Transverse colon (tissue), 4 donors: ENCODE measurements at regions not wholly inside any gene's neighbourhood (a gene's known extent, or its start where the extent isn't known, plus 50 kb on each side); places are given as distances from the start of the nearest gene placed in this dataset.

Experiments
- DNase-seq: peaks from one replicate; pipeline ENCODE4 v3.0.0-alpha.2; 2019
- H3K27ac ChIP-seq, 4 donors: fragments of 200-600 bp; sonication (generic); 2 replicates each; pipeline ENCODE4 v1.5.1; 2016 to 2018; ENCODE audit warnings: inconsistent platforms in 4 of 4
- H3K27me3 ChIP-seq: fragments of 200-600 bp; sonication (generic); 2 replicates; pipeline ENCODE4 v1.5.1; 2017; ENCODE audit warnings: inconsistent platforms
- H3K36me3 ChIP-seq, 4 donors: fragments of 200-600 bp; sonication (generic); 2 replicates each; pipeline ENCODE4 v1.5.1; 2017 to 2019; ENCODE audit warnings: inconsistent platforms in 4 of 4
- H3K4me1 ChIP-seq, 4 donors: fragments of 200-600 bp; sonication (generic); 2 replicates each; pipeline ENCODE4 v1.5.1; 2017 to 2020; ENCODE audit warnings: inconsistent platforms in 4 of 4
- H3K4me3 ChIP-seq, 4 donors: fragments of 200-600 bp; sonication (generic); 1 replicate in 1 of 4; 2 replicates in 3 of 4; pipeline versions ENCODE4 v1.5.1 to v1.6.1; 2017 to 2019; ENCODE audit warnings: inconsistent platforms in 4 of 4
- H3K9me3 ChIP-seq, 2 donors: fragments of 200-600 bp; sonication (generic); 2 replicates each; pipeline ENCODE4 v1.5.1; 2017 to 2019; ENCODE audit warnings: inconsistent platforms in 2 of 2
- EP300 ChIP-seq: sonication (generic); formaldehyde crosslinking; IDR thresholded peaks from one replicate; pipeline ENCODE4 v1.6.1; 2017; ENCODE audit warnings: antibody characterized with exemption, low read depth
- POLR2A ChIP-seq: fragments of 450-650 bp; IDR thresholded peaks from one replicate; pipeline ENCODE4 v1.6.1; 2016; ENCODE audit warnings: antibody characterized with exemption, mild to moderate bottlenecking, moderate library complexity
- POLR2AphosphoS5 ChIP-seq, 3 donors: sonication (generic); formaldehyde crosslinking; IDR thresholded peaks; one replicate each; pipeline ENCODE4 v1.6.1; 2016; ENCODE audit warnings: antibody characterized with exemption in 3 of 3
- WGBS, 2 donors: methylation state at CpG; one replicate each; pipeline ENCODE4 v1.1.5; 2018; ENCODE audit warnings: low coverage in 1 of 2; 5-methylcytosine and 5-hydroxymethylcytosine counted together
- in situ Hi-C, 4 donors: fragments of 200-750 bp; cut with MboI; loops; one replicate each; pipeline versions ENCODE4 v1.15.0 to v1.15.1; 2017; ENCODE audit warnings: low sequenced_read_pairs in 3 of 4, low pct_ligation_motif_present in 1 of 4, low pct_unique_long_range_greater_than_20kb in 1 of 4
- intact Hi-C: fragments of 100-400 bp; cut with DNase I; formaldehyde crosslinking; loops from one replicate; pipeline ENCODE4 v1.15.1; 2023; ENCODE audit warnings: low total_unique reads
- TF ChIP-seq, protein P1 (sequence below), 5 experiments: fragments of 200-600 bp in 3 of 5; fragments of 450-650 bp in 2 of 5; sonication (generic) in 3 of 5; IDR thresholded peaks; 1 replicate in 2 of 5; 2 replicates in 3 of 5; pipeline ENCODE4 v1.5.1; 2016 to 2017; ENCODE audit warnings: antibody characterized with exemption in 5 of 5, inconsistent platforms in 3 of 5, mild to moderate bottlenecking in 2 of 5, moderate library complexity in 1 of 5

DNA sequence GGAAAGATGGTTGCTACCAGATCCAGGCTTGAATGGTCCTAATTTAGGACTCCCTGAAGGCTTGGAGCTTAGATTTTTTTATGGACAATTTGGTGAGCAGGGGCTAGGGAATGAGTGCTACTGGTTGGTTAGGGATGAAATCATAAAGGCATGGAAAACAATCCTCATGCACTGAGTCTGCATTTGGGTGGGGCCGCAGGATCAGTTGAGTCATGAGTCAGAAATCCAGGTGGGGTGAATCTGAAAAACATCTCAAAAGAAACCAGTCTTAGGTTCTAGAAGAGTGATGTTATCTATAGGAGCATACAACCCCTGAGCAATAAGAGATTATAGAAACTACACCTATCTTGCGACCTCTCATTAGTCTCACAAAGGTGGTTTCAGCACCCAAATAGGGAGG, 300.0 kb downstream of the KIF4B start:
- WGBS, 2 donors = 90 to 92% methylated on average over 1 to 2 of the region's 2 CpGs
- DNase-seq = no peak
- in situ Hi-C loops = no loop called here

DNA sequence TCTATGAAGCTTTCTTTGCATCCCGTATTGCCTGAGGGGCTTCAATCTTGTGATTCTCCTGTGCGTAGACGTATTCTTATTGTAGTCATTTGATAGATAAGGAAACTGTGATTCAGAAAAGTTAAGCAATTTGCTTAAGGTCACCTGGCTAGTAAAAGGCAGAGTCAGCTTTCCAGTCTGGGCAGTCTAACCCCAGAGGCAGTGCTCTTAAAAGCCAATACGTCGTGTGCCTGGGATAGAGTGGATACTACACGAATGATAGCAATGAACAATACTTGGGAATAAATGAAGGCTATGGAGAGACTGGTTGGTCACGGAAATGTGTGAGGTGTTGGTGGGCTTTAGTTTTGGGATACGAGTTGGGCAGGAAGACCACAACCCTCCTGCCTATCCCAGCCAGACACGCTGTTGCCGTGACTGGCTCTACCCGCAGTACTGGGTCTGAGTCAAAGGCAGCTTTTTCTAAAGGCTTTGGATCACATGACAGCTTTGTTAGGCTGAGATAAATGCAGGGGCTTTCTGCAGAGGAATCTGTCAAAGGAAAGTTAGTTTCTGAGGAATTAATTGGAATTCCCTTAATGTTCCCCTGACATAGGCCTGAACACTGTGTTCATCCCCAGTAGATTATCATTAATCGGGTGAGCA, 302.6 kb downstream of the KIF4B start:
- Histone ChIP-seq H3K27ac (no peak overlapping the region), H3K4me3 (no peak overlapping the region), H3K36me3 (no peaks in the 10 kb centered on the region), H3K9me3 (peaks cover 0 to 4% of the 10 kb centered on the region in 2 donors), H3K27me3 (no peaks in the 10 kb centered on the region), H3K4me1 (no peaks in the 10 kb centered on the region)
- no peak for DNase-seq
- intact Hi-C loops = no loop called here
- in situ Hi-C loops = no loop called here
- WGBS, 2 donors = 75 to 82% methylated on average over 9 to 12 of the region's 12 CpGs
- TF ChIP-seq EP300 (no peak), POLR2AphosphoS5 (IDR thresholded peaks at IDR 0.05) (no peak), POLR2A (no peak)
- TF ChIP-seq, protein P1, sequence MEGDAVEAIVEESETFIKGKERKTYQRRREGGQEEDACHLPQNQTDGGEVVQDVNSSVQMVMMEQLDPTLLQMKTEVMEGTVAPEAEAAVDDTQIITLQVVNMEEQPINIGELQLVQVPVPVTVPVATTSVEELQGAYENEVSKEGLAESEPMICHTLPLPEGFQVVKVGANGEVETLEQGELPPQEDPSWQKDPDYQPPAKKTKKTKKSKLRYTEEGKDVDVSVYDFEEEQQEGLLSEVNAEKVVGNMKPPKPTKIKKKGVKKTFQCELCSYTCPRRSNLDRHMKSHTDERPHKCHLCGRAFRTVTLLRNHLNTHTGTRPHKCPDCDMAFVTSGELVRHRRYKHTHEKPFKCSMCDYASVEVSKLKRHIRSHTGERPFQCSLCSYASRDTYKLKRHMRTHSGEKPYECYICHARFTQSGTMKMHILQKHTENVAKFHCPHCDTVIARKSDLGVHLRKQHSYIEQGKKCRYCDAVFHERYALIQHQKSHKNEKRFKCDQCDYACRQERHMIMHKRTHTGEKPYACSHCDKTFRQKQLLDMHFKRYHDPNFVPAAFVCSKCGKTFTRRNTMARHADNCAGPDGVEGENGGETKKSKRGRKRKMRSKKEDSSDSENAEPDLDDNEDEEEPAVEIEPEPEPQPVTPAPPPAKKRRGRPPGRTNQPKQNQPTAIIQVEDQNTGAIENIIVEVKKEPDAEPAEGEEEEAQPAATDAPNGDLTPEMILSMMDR (IDR thresholded peaks at IDR 0.05) = no peak

More for the DNA sequence above, 300.0 kb downstream of the KIF4B start:
- H3K36me3 ChIP-seq = no peaks in the 10 kb centered on the region
- TF ChIP-seq, protein P1 (IDR thresholded peaks at IDR 0.05) = no peak
- no peak for TF ChIP-seq EP300
- TF ChIP-seq POLR2AphosphoS5 (IDR thresholded peaks at IDR 0.05) = no peak
- TF ChIP-seq POLR2A = no peak
- no peaks in the 10 kb centered on the region for H3K27me3 ChIP-seq
- H3K4me3 ChIP-seq = no peak overlapping the region
- H3K4me1 ChIP-seq = no peaks in the 10 kb centered on the region
- H3K9me3 ChIP-seq = peaks cover 0 to 4% of the 10 kb centered on the region in 2 donors
- intact Hi-C loops = no loop called here
- H3K27ac ChIP-seq = no peak overlapping the region

DNA sequence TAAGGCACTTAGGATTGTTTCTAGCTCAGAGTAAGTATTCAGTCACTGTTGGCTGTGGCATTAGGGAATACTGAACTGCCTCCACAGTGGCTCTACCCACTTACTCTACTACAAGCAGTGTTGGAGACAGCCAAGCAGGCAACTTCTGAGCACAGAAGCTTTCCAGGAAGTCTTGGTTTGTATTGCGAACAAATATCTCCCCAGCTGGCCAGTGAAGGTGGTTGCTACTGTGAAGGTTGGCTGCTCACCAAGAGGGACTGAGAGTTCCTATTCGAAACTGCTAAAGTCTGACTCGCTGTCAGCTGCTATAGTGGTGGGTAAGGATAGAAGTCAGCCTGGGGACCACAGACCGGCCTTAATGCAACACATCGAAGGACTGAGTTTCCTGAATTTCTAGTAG, 319.1 kb downstream of the KIF4B start:
- DNase-seq = no peak
- Histone ChIP-seq H3K36me3 (no peaks in the 10 kb centered on the region), H3K4me3 (no peak overlapping the region), H3K27ac (no peak overlapping the region), H3K4me1 (no peaks in the 10 kb centered on the region), H3K9me3 (no peaks in the 10 kb centered on the region), H3K27me3 (no peaks in the 10 kb centered on the region)
- no peak for TF ChIP-seq POLR2A
- in situ Hi-C loops (no loop called here), intact Hi-C loops (no loop called here)
- WGBS, 2 donors = 84 to 100% methylated on average over 2 to 5 of the region's 5 CpGs

DNA sequence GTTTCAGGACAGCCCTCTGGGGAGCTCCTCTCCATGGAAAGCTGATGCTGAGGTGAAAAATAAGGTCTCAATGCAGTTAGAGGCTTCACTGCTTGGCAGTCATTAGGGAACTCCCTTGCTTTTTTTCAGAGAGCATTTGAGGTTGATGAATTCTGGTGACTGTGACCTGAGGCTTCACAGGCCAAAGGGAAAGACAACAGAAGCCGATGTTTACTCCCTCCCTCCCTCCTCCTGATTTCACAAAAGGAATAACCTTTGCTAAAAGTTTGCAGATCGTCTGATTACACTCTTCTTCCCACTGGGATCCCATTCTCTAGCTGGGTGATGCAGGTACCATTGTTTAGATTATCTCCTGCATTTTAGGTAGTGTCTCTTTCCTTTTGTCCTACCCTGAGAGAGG, 329.4 kb downstream of the KIF4B start:
- Histone ChIP-seq H3K4me1 (no peaks in the 10 kb centered on the region), H3K4me3 (no peak overlapping the region), H3K36me3 (no peaks in the 10 kb centered on the region), H3K27me3 (no peaks in the 10 kb centered on the region), H3K9me3 (no peaks in the 10 kb centered on the region), H3K27ac (no peak overlapping the region)
- intact Hi-C loops (no loop called here), in situ Hi-C loops (no loop called here)
- TF ChIP-seq POLR2A (no peak), EP300 (no peak), POLR2AphosphoS5 (IDR thresholded peaks at IDR 0.05) (no peak)
- TF ChIP-seq, protein P1 (IDR thresholded peaks at IDR 0.05) = no peak
- 33 to 38% methylated on average over 2 of the region's 2 CpGs for WGBS, 2 donors
- DNase-seq = no peak

DNA sequence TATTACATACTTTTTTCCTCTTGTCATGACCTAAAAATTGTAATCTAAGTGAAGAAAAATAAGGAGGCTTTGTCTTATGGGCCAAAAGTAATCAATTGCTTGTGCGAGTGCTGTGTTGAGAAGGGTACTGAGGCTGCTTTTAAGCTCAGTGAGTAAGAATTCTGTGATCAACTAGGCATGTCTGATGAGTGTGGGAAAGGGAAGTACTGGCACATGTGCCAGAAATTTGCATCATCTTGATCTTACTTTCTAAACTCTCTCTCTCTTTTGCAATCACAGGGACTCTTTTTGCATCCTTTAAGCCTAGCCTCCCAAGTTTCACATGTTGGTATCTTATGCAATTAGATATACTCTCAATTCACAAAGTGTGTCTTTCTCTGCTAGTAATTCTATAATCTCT, 329.9 kb downstream of the KIF4B start:
- TF ChIP-seq, protein P1 (IDR thresholded peaks at IDR 0.05) = no peak
- no peak for TF ChIP-seq EP300
- TF ChIP-seq POLR2AphosphoS5 (IDR thresholded peaks at IDR 0.05) = no peak
- no peak for TF ChIP-seq POLR2A
- in situ Hi-C loops = no loop called here

More for the DNA sequence above, 329.9 kb downstream of the KIF4B start:
- no peak overlapping the region for H3K27ac ChIP-seq
- no peaks in the 10 kb centered on the region for H3K27me3 ChIP-seq
- 84 to 100% methylated on average over 1 of the region's 1 CpG for WGBS, 2 donors
- intact Hi-C loops = no loop called here
- H3K4me3 ChIP-seq = no peak overlapping the region
- DNase-seq = no peak
- no peaks in the 10 kb centered on the region for H3K9me3 ChIP-seq
- H3K36me3 ChIP-seq = no peaks in the 10 kb centered on the region
- no peaks in the 10 kb centered on the region for H3K4me1 ChIP-seq
